Heart left ventricle (tissue), 16 donors: ENCODE measurements at regions not wholly inside any gene's neighbourhood (a gene's known extent, or its start where the extent isn't known, plus 50 kb on each side); places are given as distances from the start of the nearest gene placed in this dataset.
A peak's percentile ranks its signal among the peaks of the same experiment; 100 is the strongest.

Source experiments
- ATAC-seq, 4 donors: fragments of 200-7000 bp; cut with Tn5 transposase; one replicate each; pipeline ENCODE4 v1.9.1; 2020 to 2022; ENCODE audit warnings: moderate library complexity in 4 of 4, mild to moderate bottlenecking in 3 of 4, moderate number of reproducible peaks in 1 of 4
- DNase-seq, 5 donors: peaks; one replicate each; pipeline ENCODE4 v3.0.0-alpha.2; 2020
- H3K27ac ChIP-seq, 12 donors: fragments of 200-600 bp; sonication (generic) in 4 of 12; one replicate each; pipeline versions ENCODE4 v1.5.0 to v1.8.0; 2016 to 2022; ENCODE audit warnings: mild to moderate bottlenecking in 2 of 12
- H3K27me3 ChIP-seq, 9 donors: fragments of 200-600 bp; sonication (generic) in 2 of 9; one replicate each; pipeline versions ENCODE4 v1.5.1 to v1.8.0; 2016 to 2022; ENCODE audit warnings: mild to moderate bottlenecking in 3 of 9
- H3K36me3 ChIP-seq, 9 donors: fragments of 200-600 bp; sonication (generic) in 2 of 9; one replicate each; pipeline versions ENCODE4 v1.5.0 to v1.8.0; 2018 to 2022; ENCODE audit warnings: mild to moderate bottlenecking in 2 of 9
- H3K4me1 ChIP-seq, 12 donors: fragments of 200-600 bp; sonication (generic) in 4 of 12; one replicate each; pipeline versions ENCODE4 v1.5.0 to v1.8.0; 2016 to 2022; ENCODE audit warnings: mild to moderate bottlenecking in 3 of 12
- H3K4me3 ChIP-seq, 12 donors: fragments of 200-600 bp; sonication (generic) in 4 of 12; one replicate each; pipeline versions ENCODE4 v1.5.0 to v1.8.0; 2017 to 2022; ENCODE audit warnings: mild to moderate bottlenecking in 9 of 12, moderate library complexity in 4 of 12
- H3K9me3 ChIP-seq, 12 donors: fragments of 200-600 bp; sonication (generic) in 4 of 12; one replicate each; pipeline versions ENCODE4 v1.5.0 to v1.8.0; 2016 to 2022; ENCODE audit warnings: mild to moderate bottlenecking in 1 of 12
- CTCF ChIP-seq, 12 donors: fragments of 200-600 bp; sonication (generic) in 4 of 12; IDR thresholded peaks; one replicate each; pipeline versions ENCODE4 v1.5.0 to v1.8.0; 2018 to 2022; ENCODE audit warnings: antibody characterized with exemption in 12 of 12, mild to moderate bottlenecking in 5 of 12
- POLR2A ChIP-seq, 2 donors: fragments of 450-650 bp; IDR thresholded peaks; one replicate each; pipeline ENCODE4 v1.6.1; 2017; ENCODE audit warnings: antibody characterized with exemption in 2 of 2, mild to moderate bottlenecking in 2 of 2, moderate library complexity in 2 of 2
- WGBS, 4 donors: extraction: QIAGEN DNeasy Blood & Tissue Kit in 2 of 4; methylation state at CpG; one replicate each; pipeline versions ENCODE4 v1.1.5 to v1.1.7; 2013 to 2018; 5-methylcytosine and 5-hydroxymethylcytosine counted together
- intact Hi-C, 10 donors: fragments of 100-400 bp; cut with DNase I; formaldehyde crosslinking; loops; one replicate each; pipeline versions ENCODE4 v1.11.1 to v1.14.2; 2022
- donor health status: ischemic (EF 13 %, LVEDD 7.1; RV severe dilation, severe dysfunction).
- donor health status: healthy with polysubstance abuse.
- donor health status: DM: no; HTN: yes; CAD: no.
- donor health status: DM: no; HTN: no; CAD: no.
- donor health status: ischemic (EF 25% LVEDD 6.9; RV normal size, moderate dysfunction).
- donor health status: ischemic (EF 25% LVEDD 5.7; RV mildly dilated, moderate dysfunction).
- donor health status: healthy.
- donor health status: DM: yes; HTN: yes; CAD: no.
- donor health status: ischemic (EF 35%, LVEDD 5.7; RV mildly dilated, moderate dysfunction).
- donor health status: nonischemic (EF 11% LVEDD 7.7; RV severe dilation, severe dysfunction).
- donor health status: DM: yes; HTN: yes; CAD: no.
- donor health status: PGD.
- donor health status: ischemic (EF 29% LVEDD 5.4; RV normal size, mild dysfunction).
- donor health status: nonischemic (EF 23%, LVEDD 6.1; RV moderate dilation, normal function).

GRCh38 chr2:9139491-9140443 is 66.8 kb upstream of the ASAP2 start:
- H3K4me3 ChIP-seq = no peak overlapping the region
- no peaks in the 10 kb centered on the region for H3K36me3 ChIP-seq
- intact Hi-C loops = loop anchor here (2.0 to 10.0 kb wide), 13 partner anchors 53 to 333 kb away; partner anchors contain the start of genes ASAP2 (in 3 of the 10), CPSF3 (in 3 of the 10), ITGB1BP1 (in 3 of the 10) and IAH1 (in 1 of the 10)
- ATAC-seq (peak in 3 of 4 donors; percentile 34 to 54 (median 35)), DNase-seq (peak; percentile 68 to 87 (median 75))
- H3K4me1 ChIP-seq = peaks cover 0 to 16% (median 10%) of the 10 kb centered on the region in 12 donors
- 35 to 39% (median 37%) methylated on average over 18 to 19 of the region's 19 CpGs for WGBS, 4 donors
- peaks cover 0 to 4% (median 0%) of the 10 kb centered on the region in 9 donors for H3K27me3 ChIP-seq
- no peak overlapping the region for H3K27ac ChIP-seq
- TF ChIP-seq CTCF (IDR thresholded peaks at IDR 0.05) = peak; percentile 62 to 84 (median 74)
- no peak for TF ChIP-seq POLR2A (IDR thresholded peaks at IDR 0.05)
- H3K9me3 ChIP-seq = no peaks in the 10 kb centered on the region

- TF ChIP-seq POLR2A (IDR thresholded peaks at IDR 0.05) = no peak
- no peak for TF ChIP-seq CTCF (IDR thresholded peaks at IDR 0.05)
- DNase-seq = no peak
- no peaks in the 10 kb centered on the region for H3K27me3 ChIP-seq
- peaks cover 0 to 7% (median 0%) of the 10 kb centered on the region in 12 donors for H3K4me1 ChIP-seq
- intact Hi-C loops = loop anchor here in 8 of 10 donors (2.0 to 5.0 kb wide), 3 partner anchors 260 to 265 kb away; no protein-coding TSS in a partner anchor
- H3K27ac ChIP-seq = no peak overlapping the region
- ATAC-seq = peak in 1 of 4 donors; percentile 15
- peak overlapping the region in 1 of 12 donors; percentile 30 for H3K4me3 ChIP-seq
- H3K9me3 ChIP-seq = peaks cover 0 to 12% (median 0%) of the 10 kb centered on the region in 12 donors
- no peaks in the 10 kb centered on the region for H3K36me3 ChIP-seq
- 80 to 87% (median 83%) methylated on average over 17 to 24 of the region's 24 CpGs for WGBS, 4 donors
These were observed 69.0 kb upstream of the ASAP2 start for GRCh38 chr2:9137379-9138150.

GRCh38 chr2:9135822-9136558 is 70.6 kb upstream of the ASAP2 start:
- ATAC-seq = no peak
- peaks cover 0 to 4% (median 0%) of the 10 kb centered on the region in 12 donors for H3K4me1 ChIP-seq
- H3K27me3 ChIP-seq = no peaks in the 10 kb centered on the region
- 85 to 91% (median 89%) methylated on average over 13 to 15 of the region's 15 CpGs for WGBS, 4 donors
- TF ChIP-seq POLR2A (IDR thresholded peaks at IDR 0.05) (no peak), CTCF (IDR thresholded peaks at IDR 0.05) (no peak)
- H3K27ac ChIP-seq = no peak overlapping the region
- no peaks in the 10 kb centered on the region for H3K36me3 ChIP-seq
- peaks cover 0 to 12% (median 0%) of the 10 kb centered on the region in 12 donors for H3K9me3 ChIP-seq
- no peak for DNase-seq
- intact Hi-C loops = loop anchor here in 6 of 10 donors (5.0 kb wide), 2 partner anchors 259 to 264 kb away; no protein-coding TSS in a partner anchor
- H3K4me3 ChIP-seq = no peak overlapping the region
